Hepatocyte (in vitro differentiated cells): ENCODE measurements at regions not wholly inside any gene's neighbourhood (a gene's known extent, or its start where the extent isn't known, plus 50 kb on each side); places are given as distances from the start of the nearest gene placed in this dataset.

Experiments
- DNase-seq: peaks from one replicate; pipeline ENCODE4 v3.0.0-alpha.2; 2016; ENCODE audit warnings: low spot score
- H2AFZ ChIP-seq: fragments of 200-600 bp; sonication (generic); 2 replicates; pipeline ENCODE4 v1.6.0; 2016; ENCODE audit warnings: antibody characterized with exemption, mild to moderate bottlenecking
- H3K27ac ChIP-seq: fragments of 200-600 bp; sonication (generic); 2 replicates; pipeline ENCODE4 v1.5.1; 2016; ENCODE audit warnings: mild to moderate bottlenecking
- H3K27me3 ChIP-seq: fragments of 200-600 bp; sonication (generic); 2 replicates; pipeline ENCODE4 v1.6.1; 2016
- H3K36me3 ChIP-seq: fragments of 200-600 bp; sonication (generic); replicated peaks from 2 replicates; pipeline ENCODE4 v1.5.1; 2016; ENCODE audit warnings: low read depth; ENCODE audit not compliant: insufficient read depth
- H3K4me1 ChIP-seq: fragments of 200-600 bp; sonication (generic); 2 replicates; pipeline ENCODE4 v1.5.1; 2016; ENCODE audit warnings: mild to moderate bottlenecking, moderate library complexity; ENCODE audit not compliant: insufficient read depth
- H3K4me2 ChIP-seq: fragments of 200-600 bp; sonication (generic); 2 replicates; pipeline ENCODE4 v1.6.0; 2016
- H3K4me3 ChIP-seq: fragments of 200-600 bp; sonication (generic); 2 replicates; pipeline ENCODE4 v1.5.1; 2016; ENCODE audit warnings: mild to moderate bottlenecking
- H3K79me2 ChIP-seq: fragments of 200-600 bp; sonication (generic); 2 replicates; pipeline ENCODE4 v1.6.0; 2017; ENCODE audit warnings: mild to moderate bottlenecking
- H3K9me2 ChIP-seq: fragments of 200-600 bp; sonication (generic); replicated peaks from 2 replicates; pipeline ENCODE4 v1.6.0; 2017; ENCODE audit warnings: mild to moderate bottlenecking; ENCODE audit not compliant: insufficient read depth
- H3K9me3 ChIP-seq: fragments of 200-600 bp; sonication (generic); 2 replicates; pipeline ENCODE4 v1.5.1; 2016; ENCODE audit warnings: low read depth, mild to moderate bottlenecking
- H4K20me1 ChIP-seq: fragments of 200-600 bp; sonication (generic); 2 replicates; pipeline ENCODE4 v1.6.0; 2016; ENCODE audit warnings: mild to moderate bottlenecking; ENCODE audit not compliant: insufficient read depth, poor library complexity, severe bottlenecking
- CTCF ChIP-seq: fragments of 200-600 bp; sonication (generic); IDR thresholded peaks from 2 replicates; pipeline ENCODE4 v1.5.1; 2016; ENCODE audit warnings: antibody characterized with exemption, mild to moderate bottlenecking; ENCODE audit not compliant: poor library complexity
- EZH2 ChIP-seq: fragments of 200-600 bp; sonication (generic); IDR thresholded peaks from 2 replicates; pipeline ENCODE4 v1.6.1; 2016; ENCODE audit warnings: antibody characterized with exemption, mild to moderate bottlenecking, borderline replicate concordance
- EZH2phosphoT487 ChIP-seq: fragments of 200-600 bp; sonication (generic); IDR thresholded peaks from one replicate; pipeline ENCODE4 v1.6.1; 2018; ENCODE audit warnings: antibody characterized with exemption, mild to moderate bottlenecking, low read depth, moderate library complexity; ENCODE audit not compliant: unreplicated experiment, severe bottlenecking
- WGBS: methylation state at CpG from one replicate; pipeline ENCODE4 v1.1.6; 2016; ENCODE audit warnings: low lambda C conversion rate; ENCODE audit errors: missing lambda C conversion rate; 5-methylcytosine and 5-hydroxymethylcytosine counted together

- Histone ChIP-seq H3K79me2 (no peaks in the 10 kb centered on the region), H4K20me1 (no peaks in the 10 kb centered on the region), H2AFZ (no peak overlapping the region), H3K36me3 (no peaks in the 10 kb centered on the region), H3K27ac (no peak overlapping the region), H3K9me2 (no peaks in the 10 kb centered on the region), H3K4me3 (no peak overlapping the region), H3K4me1 (no peaks in the 10 kb centered on the region), H3K4me2 (no peak overlapping the region), H3K27me3 (no peaks in the 10 kb centered on the region), H3K9me3 (no peaks in the 10 kb centered on the region)
- no peak for DNase-seq
- no peak for TF ChIP-seq EZH2phosphoT487
- TF ChIP-seq CTCF = no peak
- TF ChIP-seq EZH2 = no peak
Measured at GRCh38 chr3:165716592-165716991, 120.6 kb downstream of the BCHE start.

GRCh38 chr3:165713479-165713878, 123.7 kb downstream of the BCHE start:
- H3K27me3 ChIP-seq = no peaks in the 10 kb centered on the region
- H3K36me3 ChIP-seq = no peaks in the 10 kb centered on the region
- H3K4me1 ChIP-seq = no peaks in the 10 kb centered on the region
- H3K79me2 ChIP-seq = no peaks in the 10 kb centered on the region
- no peak overlapping the region for H3K4me3 ChIP-seq
- H3K9me2 ChIP-seq = no peaks in the 10 kb centered on the region
- no peak overlapping the region for H2AFZ ChIP-seq
- WGBS = 88% methylated on average over 7 of the region's 7 CpGs
- no peak overlapping the region for H3K4me2 ChIP-seq
- no peak for TF ChIP-seq EZH2
- TF ChIP-seq EZH2phosphoT487 = no peak
- TF ChIP-seq CTCF = no peak
- H4K20me1 ChIP-seq = no peaks in the 10 kb centered on the region
- no peak overlapping the region for H3K27ac ChIP-seq
- no peak for DNase-seq
- H3K9me3 ChIP-seq = no peaks in the 10 kb centered on the region

- no peak overlapping the region for H3K27ac ChIP-seq
- 90% methylated on average over 8 of the region's 8 CpGs for WGBS
- no peak for DNase-seq
- H3K36me3 ChIP-seq = no peaks in the 10 kb centered on the region
- H3K9me2 ChIP-seq = no peaks in the 10 kb centered on the region
- H2AFZ ChIP-seq = no peak overlapping the region
- no peaks in the 10 kb centered on the region for H4K20me1 ChIP-seq
- H3K4me2 ChIP-seq = no peak overlapping the region
- H3K79me2 ChIP-seq = no peaks in the 10 kb centered on the region
- no peaks in the 10 kb centered on the region for H3K27me3 ChIP-seq
- H3K9me3 ChIP-seq = no peaks in the 10 kb centered on the region
- TF ChIP-seq CTCF = no peak
- TF ChIP-seq EZH2phosphoT487 = no peak
- TF ChIP-seq EZH2 = no peak
- no peaks in the 10 kb centered on the region for H3K4me1 ChIP-seq
- no peak overlapping the region for H3K4me3 ChIP-seq
Measured at GRCh38 chr3:165712382-165712781, 124.8 kb downstream of the BCHE start.

GRCh38 chr3:165697910-165698309, 139.3 kb downstream of the BCHE start:
- Histone ChIP-seq H3K79me2 (no peaks in the 10 kb centered on the region), H3K4me3 (no peak overlapping the region), H3K9me3 (no peaks in the 10 kb centered on the region), H3K4me2 (no peak overlapping the region), H2AFZ (no peak overlapping the region), H4K20me1 (no peaks in the 10 kb centered on the region), H3K36me3 (no peaks in the 10 kb centered on the region), H3K9me2 (no peaks in the 10 kb centered on the region), H3K27me3 (no peaks in the 10 kb centered on the region), H3K4me1 (no peaks in the 10 kb centered on the region), H3K27ac (no peak overlapping the region)
- 98% methylated on average over 2 of the region's 2 CpGs for WGBS
- no peak for TF ChIP-seq EZH2phosphoT487
- TF ChIP-seq EZH2 = no peak
- TF ChIP-seq CTCF = no peak
- DNase-seq = no peak
